ENCODE measurements at regions not wholly inside any gene's neighbourhood (a gene's known extent, or its start where the extent isn't known, plus 50 kb on each side); places are given as distances from the start of the nearest gene placed in this dataset.

- no peak for DNase-seq
- intact Hi-C loops (cut with DNase I; ENCODE audit: low total_unique reads), result no loop called here
- no peaks in the 10 kb centered on the region for H3K9me3 ChIP-seq
- no peaks in the 10 kb centered on the region for H3K27me3 ChIP-seq
- H3K27ac ChIP-seq, result no peak overlapping the region
- H3K36me3 ChIP-seq, result no peaks in the 10 kb centered on the region
- no peaks in the 10 kb centered on the region for H3K4me1 ChIP-seq
- TF ChIP-seq, protein P1, sequence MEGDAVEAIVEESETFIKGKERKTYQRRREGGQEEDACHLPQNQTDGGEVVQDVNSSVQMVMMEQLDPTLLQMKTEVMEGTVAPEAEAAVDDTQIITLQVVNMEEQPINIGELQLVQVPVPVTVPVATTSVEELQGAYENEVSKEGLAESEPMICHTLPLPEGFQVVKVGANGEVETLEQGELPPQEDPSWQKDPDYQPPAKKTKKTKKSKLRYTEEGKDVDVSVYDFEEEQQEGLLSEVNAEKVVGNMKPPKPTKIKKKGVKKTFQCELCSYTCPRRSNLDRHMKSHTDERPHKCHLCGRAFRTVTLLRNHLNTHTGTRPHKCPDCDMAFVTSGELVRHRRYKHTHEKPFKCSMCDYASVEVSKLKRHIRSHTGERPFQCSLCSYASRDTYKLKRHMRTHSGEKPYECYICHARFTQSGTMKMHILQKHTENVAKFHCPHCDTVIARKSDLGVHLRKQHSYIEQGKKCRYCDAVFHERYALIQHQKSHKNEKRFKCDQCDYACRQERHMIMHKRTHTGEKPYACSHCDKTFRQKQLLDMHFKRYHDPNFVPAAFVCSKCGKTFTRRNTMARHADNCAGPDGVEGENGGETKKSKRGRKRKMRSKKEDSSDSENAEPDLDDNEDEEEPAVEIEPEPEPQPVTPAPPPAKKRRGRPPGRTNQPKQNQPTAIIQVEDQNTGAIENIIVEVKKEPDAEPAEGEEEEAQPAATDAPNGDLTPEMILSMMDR (IDR thresholded peaks at IDR 0.05), result no peak
- TF ChIP-seq POLR2A (IDR thresholded peaks at IDR 0.05), result no peak
- no peak overlapping the region for H3K4me3 ChIP-seq
Measured at GRCh38 chr13:106898231-106898630, 330.3 kb upstream of the ARGLU1 start.

DNA sequence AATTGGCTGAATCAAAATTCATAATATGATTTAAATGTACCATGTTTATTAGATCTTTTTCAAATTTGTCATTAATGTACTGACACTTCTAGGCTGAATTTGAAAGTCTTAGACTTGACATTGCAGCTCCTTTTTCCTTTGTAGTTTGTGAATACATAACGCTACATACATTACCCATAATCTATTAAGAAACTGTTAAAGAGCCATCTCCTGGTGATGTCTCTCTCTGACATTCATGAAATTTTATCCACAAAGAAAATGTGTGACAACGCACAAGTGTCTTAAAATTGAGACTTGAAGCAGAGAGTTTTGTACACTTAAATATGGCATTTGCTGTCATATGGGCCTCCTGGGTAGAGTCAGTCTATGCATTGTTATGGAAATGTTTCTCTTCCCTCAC is 320.2 kb upstream of the ARGLU1 start:
- TF ChIP-seq, protein P1 (IDR thresholded peaks at IDR 0.05), result no peak
- TF ChIP-seq POLR2A (IDR thresholded peaks at IDR 0.05), result no peak
- H3K27me3 ChIP-seq, result no peaks in the 10 kb centered on the region
- intact Hi-C loops (cut with DNase I; ENCODE audit: low total_unique reads), result no loop called here

GRCh38 chr13:106887686-106888085 is 319.7 kb upstream of the ARGLU1 start:
- intact Hi-C loops (cut with DNase I; ENCODE audit: low total_unique reads), result no loop called here
- H3K36me3 ChIP-seq, result no peaks in the 10 kb centered on the region
- TF ChIP-seq, protein P1 (IDR thresholded peaks at IDR 0.05), result no peak
- no peak for TF ChIP-seq POLR2A (IDR thresholded peaks at IDR 0.05)
- no peaks in the 10 kb centered on the region for H3K27me3 ChIP-seq
- H3K4me3 ChIP-seq, result no peak overlapping the region
- H3K27ac ChIP-seq, result no peak overlapping the region
- DNase-seq, result no peak
- H3K4me1 ChIP-seq, result no peaks in the 10 kb centered on the region
- H3K9me3 ChIP-seq, result no peaks in the 10 kb centered on the region

More for the DNA sequence above, 320.2 kb upstream of the ARGLU1 start:
- Histone ChIP-seq H3K9me3 (no peaks in the 10 kb centered on the region), H3K27ac (no peak overlapping the region), H3K4me3 (no peak overlapping the region), H3K4me1 (no peaks in the 10 kb centered on the region), H3K36me3 (no peaks in the 10 kb centered on the region)
- DNase-seq, result no peak

GRCh38 chr13:106883976-106884375 is 316.0 kb upstream of the ARGLU1 start:
- Histone ChIP-seq H3K4me3 (no peak overlapping the region), H3K36me3 (no peaks in the 10 kb centered on the region), H3K27ac (no peak overlapping the region), H3K4me1 (no peaks in the 10 kb centered on the region), H3K27me3 (no peaks in the 10 kb centered on the region), H3K9me3 (no peaks in the 10 kb centered on the region)
- intact Hi-C loops (cut with DNase I; ENCODE audit: low total_unique reads), result no loop called here
- DNase-seq, result no peak
- no peak for TF ChIP-seq POLR2A (IDR thresholded peaks at IDR 0.05)
- TF ChIP-seq, protein P1 (IDR thresholded peaks at IDR 0.05), result no peak

- TF ChIP-seq, protein P1 (IDR thresholded peaks at IDR 0.05), result no peak
- TF ChIP-seq POLR2A (IDR thresholded peaks at IDR 0.05), result no peak
- Histone ChIP-seq H3K4me3 (no peak overlapping the region), H3K27ac (no peak overlapping the region), H3K9me3 (no peaks in the 10 kb centered on the region), H3K36me3 (no peaks in the 10 kb centered on the region), H3K4me1 (no peaks in the 10 kb centered on the region), H3K27me3 (no peaks in the 10 kb centered on the region)
- intact Hi-C loops (cut with DNase I; ENCODE audit: low total_unique reads), result no loop called here
- no peak for DNase-seq
Measured at GRCh38 chr13:106882246-106882645, 314.3 kb upstream of the ARGLU1 start.
